H1 (cell line): ENCODE measurements at regions not wholly inside any gene's neighbourhood (a gene's known extent, or its start where the extent isn't known, plus 50 kb on each side); places are given as distances from the start of the nearest gene placed in this dataset.

Experiments
- EP300 ChIP-seq, 2 experiments: IDR thresholded peaks; 1 replicate in 1 of 2; 2 replicates in 1 of 2; pipeline ENCODE4 v1.6.1; 2011 to 2012; ENCODE audit warnings: low read depth in 2 of 2, low read length in 2 of 2, mild to moderate bottlenecking in 2 of 2, borderline replicate concordance in 1 of 2, inconsistent platforms in 1 of 2, moderate library complexity in 1 of 2
- JUN ChIP-seq: IDR thresholded peaks from 2 replicates; pipeline ENCODE4 v1.6.1; 2011; ENCODE audit warnings: low read depth, mild to moderate bottlenecking, improper control_type of control experiment, low read length
- KDM1A ChIP-seq: fragments of 200-600, 300-600 bp; sonication (generic); IDR thresholded peaks from 2 replicates; pipeline ENCODE4 v1.7.1; 2016; ENCODE audit warnings: mild to moderate bottlenecking, low read length, borderline replicate concordance
- KDM4A ChIP-seq: IDR thresholded peaks from one replicate; pipeline ENCODE4 v1.7.1; 2012; ENCODE audit warnings: low read depth, mild to moderate bottlenecking, moderate library complexity, low read length, inconsistent platforms; ENCODE audit not compliant: severe bottlenecking
- PHF8 ChIP-seq: fragments of 200-600 bp; sonication (generic); conservative IDR thresholded peaks from 2 replicates; pipeline ENCODE4 v1.7.1; 2012; ENCODE audit warnings: low read depth, mild to moderate bottlenecking, inconsistent platforms, low read length, moderate library complexity
- TAF1 ChIP-seq: IDR thresholded peaks from 2 replicates; pipeline ENCODE4 v1.6.1; 2011; ENCODE audit warnings: mild to moderate bottlenecking, low read depth, low read length
- TF ChIP-seq, protein P1 (sequence below): fragments of 300-600 bp; sonication (generic); IDR thresholded peaks from 2 replicates; pipeline ENCODE4 v1.7.1; 2012; ENCODE audit warnings: low read length, moderate library complexity, mild to moderate bottlenecking, inconsistent platforms; ENCODE audit not compliant: insufficient replicate concordance
- TF ChIP-seq, protein P2 (sequence below), 3 experiments: IDR thresholded peaks; 1 replicate in 2 of 3; 2 replicates in 1 of 3; pipeline versions ENCODE4 v1.5.1 to v1.6.1; 2011; ENCODE audit warnings: low read length in 3 of 3, mild to moderate bottlenecking in 3 of 3, inconsistent platforms in 2 of 3, low read depth in 1 of 3, moderate library complexity in 1 of 3; ENCODE audit not compliant: insufficient read depth in 1 of 3; ENCODE audit errors: control extremely low read depth in 1 of 3

GRCh38 chrX:42684065-42684464 is 93.9 kb downstream of the PPP1R2C start (continued):
- TF ChIP-seq, protein P1, sequence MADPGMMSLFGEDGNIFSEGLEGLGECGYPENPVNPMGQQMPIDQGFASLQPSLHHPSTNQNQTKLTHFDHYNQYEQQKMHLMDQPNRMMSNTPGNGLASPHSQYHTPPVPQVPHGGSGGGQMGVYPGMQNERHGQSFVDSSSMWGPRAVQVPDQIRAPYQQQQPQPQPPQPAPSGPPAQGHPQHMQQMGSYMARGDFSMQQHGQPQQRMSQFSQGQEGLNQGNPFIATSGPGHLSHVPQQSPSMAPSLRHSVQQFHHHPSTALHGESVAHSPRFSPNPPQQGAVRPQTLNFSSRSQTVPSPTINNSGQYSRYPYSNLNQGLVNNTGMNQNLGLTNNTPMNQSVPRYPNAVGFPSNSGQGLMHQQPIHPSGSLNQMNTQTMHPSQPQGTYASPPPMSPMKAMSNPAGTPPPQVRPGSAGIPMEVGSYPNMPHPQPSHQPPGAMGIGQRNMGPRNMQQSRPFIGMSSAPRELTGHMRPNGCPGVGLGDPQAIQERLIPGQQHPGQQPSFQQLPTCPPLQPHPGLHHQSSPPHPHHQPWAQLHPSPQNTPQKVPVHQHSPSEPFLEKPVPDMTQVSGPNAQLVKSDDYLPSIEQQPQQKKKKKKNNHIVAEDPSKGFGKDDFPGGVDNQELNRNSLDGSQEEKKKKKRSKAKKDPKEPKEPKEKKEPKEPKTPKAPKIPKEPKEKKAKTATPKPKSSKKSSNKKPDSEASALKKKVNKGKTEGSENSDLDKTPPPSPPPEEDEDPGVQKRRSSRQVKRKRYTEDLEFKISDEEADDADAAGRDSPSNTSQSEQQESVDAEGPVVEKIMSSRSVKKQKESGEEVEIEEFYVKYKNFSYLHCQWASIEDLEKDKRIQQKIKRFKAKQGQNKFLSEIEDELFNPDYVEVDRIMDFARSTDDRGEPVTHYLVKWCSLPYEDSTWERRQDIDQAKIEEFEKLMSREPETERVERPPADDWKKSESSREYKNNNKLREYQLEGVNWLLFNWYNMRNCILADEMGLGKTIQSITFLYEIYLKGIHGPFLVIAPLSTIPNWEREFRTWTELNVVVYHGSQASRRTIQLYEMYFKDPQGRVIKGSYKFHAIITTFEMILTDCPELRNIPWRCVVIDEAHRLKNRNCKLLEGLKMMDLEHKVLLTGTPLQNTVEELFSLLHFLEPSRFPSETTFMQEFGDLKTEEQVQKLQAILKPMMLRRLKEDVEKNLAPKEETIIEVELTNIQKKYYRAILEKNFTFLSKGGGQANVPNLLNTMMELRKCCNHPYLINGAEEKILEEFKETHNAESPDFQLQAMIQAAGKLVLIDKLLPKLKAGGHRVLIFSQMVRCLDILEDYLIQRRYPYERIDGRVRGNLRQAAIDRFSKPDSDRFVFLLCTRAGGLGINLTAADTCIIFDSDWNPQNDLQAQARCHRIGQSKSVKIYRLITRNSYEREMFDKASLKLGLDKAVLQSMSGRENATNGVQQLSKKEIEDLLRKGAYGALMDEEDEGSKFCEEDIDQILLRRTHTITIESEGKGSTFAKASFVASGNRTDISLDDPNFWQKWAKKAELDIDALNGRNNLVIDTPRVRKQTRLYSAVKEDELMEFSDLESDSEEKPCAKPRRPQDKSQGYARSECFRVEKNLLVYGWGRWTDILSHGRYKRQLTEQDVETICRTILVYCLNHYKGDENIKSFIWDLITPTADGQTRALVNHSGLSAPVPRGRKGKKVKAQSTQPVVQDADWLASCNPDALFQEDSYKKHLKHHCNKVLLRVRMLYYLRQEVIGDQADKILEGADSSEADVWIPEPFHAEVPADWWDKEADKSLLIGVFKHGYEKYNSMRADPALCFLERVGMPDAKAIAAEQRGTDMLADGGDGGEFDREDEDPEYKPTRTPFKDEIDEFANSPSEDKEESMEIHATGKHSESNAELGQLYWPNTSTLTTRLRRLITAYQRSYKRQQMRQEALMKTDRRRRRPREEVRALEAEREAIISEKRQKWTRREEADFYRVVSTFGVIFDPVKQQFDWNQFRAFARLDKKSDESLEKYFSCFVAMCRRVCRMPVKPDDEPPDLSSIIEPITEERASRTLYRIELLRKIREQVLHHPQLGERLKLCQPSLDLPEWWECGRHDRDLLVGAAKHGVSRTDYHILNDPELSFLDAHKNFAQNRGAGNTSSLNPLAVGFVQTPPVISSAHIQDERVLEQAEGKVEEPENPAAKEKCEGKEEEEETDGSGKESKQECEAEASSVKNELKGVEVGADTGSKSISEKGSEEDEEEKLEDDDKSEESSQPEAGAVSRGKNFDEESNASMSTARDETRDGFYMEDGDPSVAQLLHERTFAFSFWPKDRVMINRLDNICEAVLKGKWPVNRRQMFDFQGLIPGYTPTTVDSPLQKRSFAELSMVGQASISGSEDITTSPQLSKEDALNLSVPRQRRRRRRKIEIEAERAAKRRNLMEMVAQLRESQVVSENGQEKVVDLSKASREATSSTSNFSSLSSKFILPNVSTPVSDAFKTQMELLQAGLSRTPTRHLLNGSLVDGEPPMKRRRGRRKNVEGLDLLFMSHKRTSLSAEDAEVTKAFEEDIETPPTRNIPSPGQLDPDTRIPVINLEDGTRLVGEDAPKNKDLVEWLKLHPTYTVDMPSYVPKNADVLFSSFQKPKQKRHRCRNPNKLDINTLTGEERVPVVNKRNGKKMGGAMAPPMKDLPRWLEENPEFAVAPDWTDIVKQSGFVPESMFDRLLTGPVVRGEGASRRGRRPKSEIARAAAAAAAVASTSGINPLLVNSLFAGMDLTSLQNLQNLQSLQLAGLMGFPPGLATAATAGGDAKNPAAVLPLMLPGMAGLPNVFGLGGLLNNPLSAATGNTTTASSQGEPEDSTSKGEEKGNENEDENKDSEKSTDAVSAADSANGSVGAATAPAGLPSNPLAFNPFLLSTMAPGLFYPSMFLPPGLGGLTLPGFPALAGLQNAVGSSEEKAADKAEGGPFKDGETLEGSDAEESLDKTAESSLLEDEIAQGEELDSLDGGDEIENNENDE: no peak
- no peak for TF ChIP-seq TAF1
- no peak for TF ChIP-seq KDM4A
- TF ChIP-seq, protein P2, sequence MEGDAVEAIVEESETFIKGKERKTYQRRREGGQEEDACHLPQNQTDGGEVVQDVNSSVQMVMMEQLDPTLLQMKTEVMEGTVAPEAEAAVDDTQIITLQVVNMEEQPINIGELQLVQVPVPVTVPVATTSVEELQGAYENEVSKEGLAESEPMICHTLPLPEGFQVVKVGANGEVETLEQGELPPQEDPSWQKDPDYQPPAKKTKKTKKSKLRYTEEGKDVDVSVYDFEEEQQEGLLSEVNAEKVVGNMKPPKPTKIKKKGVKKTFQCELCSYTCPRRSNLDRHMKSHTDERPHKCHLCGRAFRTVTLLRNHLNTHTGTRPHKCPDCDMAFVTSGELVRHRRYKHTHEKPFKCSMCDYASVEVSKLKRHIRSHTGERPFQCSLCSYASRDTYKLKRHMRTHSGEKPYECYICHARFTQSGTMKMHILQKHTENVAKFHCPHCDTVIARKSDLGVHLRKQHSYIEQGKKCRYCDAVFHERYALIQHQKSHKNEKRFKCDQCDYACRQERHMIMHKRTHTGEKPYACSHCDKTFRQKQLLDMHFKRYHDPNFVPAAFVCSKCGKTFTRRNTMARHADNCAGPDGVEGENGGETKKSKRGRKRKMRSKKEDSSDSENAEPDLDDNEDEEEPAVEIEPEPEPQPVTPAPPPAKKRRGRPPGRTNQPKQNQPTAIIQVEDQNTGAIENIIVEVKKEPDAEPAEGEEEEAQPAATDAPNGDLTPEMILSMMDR (IDR thresholded peaks at IDR 0.05; ENCODE audit: control extremely low read depth in 1 of 3, insufficient read depth in 1 of 3, low read depth in 1 of 3, low read length in 3 of 3): no peak
- no peak for TF ChIP-seq KDM1A
- TF ChIP-seq PHF8: no peak
- no peak for TF ChIP-seq EP300 (IDR thresholded peaks at IDR 0.05; ENCODE audit: borderline replicate concordance in 1 of 2, low read depth in 2 of 2, low read length in 2 of 2)
- no peak for TF ChIP-seq JUN
